Loucy (cell line): ENCODE measurements at regions not wholly inside any gene's neighbourhood (a gene's known extent, or its start where the extent isn't known, plus 50 kb on each side); places are given as distances from the start of the nearest gene placed in this dataset.

Experiments used
- H2AFZ ChIP-seq: fragments of 200-600 bp; sonication (generic); 2 replicates; pipeline ENCODE4 v1.6.0; 2016; ENCODE audit warnings: antibody characterized with exemption, mild to moderate bottlenecking, low read length, moderate library complexity
- H3F3A ChIP-seq: fragments of 200-600 bp; 2 replicates; pipeline ENCODE4 v1.6.0; 2016; ENCODE audit warnings: antibody characterized with exemption, low read depth, mild to moderate bottlenecking
- H3K27me3 ChIP-seq: fragments of 200-600 bp; sonication (generic); 2 replicates; pipeline ENCODE4 v1.6.1; 2014; ENCODE audit warnings: low read length, mild to moderate bottlenecking; ENCODE audit not compliant: insufficient read depth, poor library complexity, severe bottlenecking
- H3K36me3 ChIP-seq: fragments of 200-600 bp; sonication (generic); 2 replicates; pipeline ENCODE4 v1.6.1; 2016; ENCODE audit warnings: low read length; ENCODE audit not compliant: insufficient read depth
- H3K4me1 ChIP-seq: fragments of 200-600 bp; sonication (generic); 2 replicates; pipeline ENCODE4 v1.5.1; 2014; ENCODE audit warnings: low read length, mild to moderate bottlenecking; ENCODE audit not compliant: insufficient read depth, poor library complexity, severe bottlenecking
- H3K4me2 ChIP-seq: fragments of 200-600 bp; sonication (generic); 2 replicates; pipeline ENCODE4 v1.6.0; 2014; ENCODE audit warnings: antibody characterized with exemption, low read length, low read depth, mild to moderate bottlenecking; ENCODE audit not compliant: poor library complexity, severe bottlenecking
- H3K4me3 ChIP-seq: fragments of 200-600 bp; sonication (generic); 2 replicates; pipeline ENCODE4 v1.5.1; 2014; ENCODE audit warnings: low read length, mild to moderate bottlenecking, mixed read lengths; ENCODE audit not compliant: poor library complexity, severe bottlenecking
- H3K79me2 ChIP-seq: fragments of 200-600 bp; sonication (generic); 2 replicates; pipeline ENCODE4 v1.6.1; 2014; ENCODE audit warnings: low read length; ENCODE audit not compliant: insufficient read depth
- H3K9ac ChIP-seq: fragments of 200-600 bp; sonication (generic); 2 replicates; pipeline ENCODE4 v1.6.0; 2014; ENCODE audit warnings: mild to moderate bottlenecking, low read depth, low read length, moderate library complexity; ENCODE audit not compliant: poor library complexity, severe bottlenecking
- H3K9me2 ChIP-seq: fragments of 200-600 bp; sonication (generic); replicated peaks from 2 replicates; pipeline ENCODE4 v1.6.1; 2016; ENCODE audit warnings: low read depth, low read length, mixed read lengths
- H3K9me3 ChIP-seq: fragments of 200-600 bp; sonication (generic); 2 replicates; pipeline ENCODE4 v1.6.1; 2014; ENCODE audit warnings: mild to moderate bottlenecking, antibody characterized with exemption, low read length, low read depth; ENCODE audit not compliant: insufficient read depth
- H4K20me1 ChIP-seq: fragments of 200-600 bp; sonication (generic); 2 replicates; pipeline ENCODE4 v1.6.0; 2014; ENCODE audit warnings: antibody characterized with exemption, low read length, mild to moderate bottlenecking; ENCODE audit not compliant: insufficient read depth, poor library complexity, severe bottlenecking
- EZH2phosphoT487 ChIP-seq: fragments of 200-600 bp; IDR thresholded peaks from 2 replicates; pipeline ENCODE4 v1.6.1; 2018; ENCODE audit warnings: antibody characterized with exemption, mild to moderate bottlenecking, moderate library complexity, borderline replicate concordance
- TF ChIP-seq, protein P1 (sequence below): fragments of 200-600 bp; sonication (generic); conservative IDR thresholded peaks from 2 replicates; pipeline ENCODE4 v1.5.1; 2014; ENCODE audit warnings: mild to moderate bottlenecking, antibody characterized with exemption, low read length

DNA sequence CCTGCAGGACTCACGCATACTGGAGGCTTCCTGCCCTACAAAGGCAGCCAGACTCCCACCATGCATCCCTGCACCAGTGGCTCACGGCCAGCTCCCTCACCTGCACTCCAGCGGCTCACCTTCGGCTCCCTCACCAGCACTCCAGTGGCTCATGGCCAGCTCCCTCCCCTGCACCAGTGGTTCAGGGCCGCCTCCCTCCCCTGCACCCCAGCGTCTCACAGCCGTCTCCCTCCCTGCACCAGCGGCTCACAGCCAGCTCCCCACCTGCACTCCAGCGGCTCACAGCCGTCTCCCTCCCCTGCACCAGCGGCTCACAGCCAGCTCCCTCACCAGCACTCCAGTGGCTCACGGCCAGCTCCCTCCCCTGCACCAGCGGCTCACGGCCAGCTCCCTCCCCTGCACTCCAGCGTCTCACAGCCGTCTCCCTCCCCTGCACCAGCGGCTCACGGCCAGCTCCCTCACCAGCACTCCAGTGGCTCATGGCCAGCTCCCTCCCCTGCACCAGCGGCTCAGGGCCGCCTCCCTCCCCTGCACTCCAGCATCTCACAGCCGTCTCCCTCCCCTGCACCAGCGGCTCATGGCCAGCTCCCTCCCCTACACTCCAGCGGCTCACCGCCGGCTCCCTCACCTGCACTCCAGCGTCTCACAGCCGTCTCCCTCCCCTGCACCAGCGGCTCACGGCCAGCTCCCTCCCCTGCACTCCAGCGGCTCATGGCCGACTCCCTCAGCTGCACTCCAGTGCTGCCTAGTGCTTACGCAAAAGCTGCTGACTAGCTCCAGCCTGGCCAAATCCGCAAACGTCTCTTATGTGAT, 324.5 kb downstream of the NPHP4 start:
- Histone ChIP-seq H4K20me1 (no peaks in the 10 kb centered on the region), H3K36me3 (no peaks in the 10 kb centered on the region), H3K4me2 (no peak overlapping the region), H3K79me2 (no peaks in the 10 kb centered on the region), H2AFZ (no peak overlapping the region), H3K9me3 (peaks cover 3% of the 10 kb centered on the region; the same call in 1 of the 2 replicates), H3K27me3 (no peaks in the 10 kb centered on the region), H3K4me3 (no peak overlapping the region), H3K9ac (no peak overlapping the region), H3F3A (no peaks in the 10 kb centered on the region), H3K9me2 (no peaks in the 10 kb centered on the region), H3K4me1 (no peaks in the 10 kb centered on the region)
- TF ChIP-seq, protein P1, sequence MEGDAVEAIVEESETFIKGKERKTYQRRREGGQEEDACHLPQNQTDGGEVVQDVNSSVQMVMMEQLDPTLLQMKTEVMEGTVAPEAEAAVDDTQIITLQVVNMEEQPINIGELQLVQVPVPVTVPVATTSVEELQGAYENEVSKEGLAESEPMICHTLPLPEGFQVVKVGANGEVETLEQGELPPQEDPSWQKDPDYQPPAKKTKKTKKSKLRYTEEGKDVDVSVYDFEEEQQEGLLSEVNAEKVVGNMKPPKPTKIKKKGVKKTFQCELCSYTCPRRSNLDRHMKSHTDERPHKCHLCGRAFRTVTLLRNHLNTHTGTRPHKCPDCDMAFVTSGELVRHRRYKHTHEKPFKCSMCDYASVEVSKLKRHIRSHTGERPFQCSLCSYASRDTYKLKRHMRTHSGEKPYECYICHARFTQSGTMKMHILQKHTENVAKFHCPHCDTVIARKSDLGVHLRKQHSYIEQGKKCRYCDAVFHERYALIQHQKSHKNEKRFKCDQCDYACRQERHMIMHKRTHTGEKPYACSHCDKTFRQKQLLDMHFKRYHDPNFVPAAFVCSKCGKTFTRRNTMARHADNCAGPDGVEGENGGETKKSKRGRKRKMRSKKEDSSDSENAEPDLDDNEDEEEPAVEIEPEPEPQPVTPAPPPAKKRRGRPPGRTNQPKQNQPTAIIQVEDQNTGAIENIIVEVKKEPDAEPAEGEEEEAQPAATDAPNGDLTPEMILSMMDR = no peak
- TF ChIP-seq EZH2phosphoT487 = no peak

DNA sequence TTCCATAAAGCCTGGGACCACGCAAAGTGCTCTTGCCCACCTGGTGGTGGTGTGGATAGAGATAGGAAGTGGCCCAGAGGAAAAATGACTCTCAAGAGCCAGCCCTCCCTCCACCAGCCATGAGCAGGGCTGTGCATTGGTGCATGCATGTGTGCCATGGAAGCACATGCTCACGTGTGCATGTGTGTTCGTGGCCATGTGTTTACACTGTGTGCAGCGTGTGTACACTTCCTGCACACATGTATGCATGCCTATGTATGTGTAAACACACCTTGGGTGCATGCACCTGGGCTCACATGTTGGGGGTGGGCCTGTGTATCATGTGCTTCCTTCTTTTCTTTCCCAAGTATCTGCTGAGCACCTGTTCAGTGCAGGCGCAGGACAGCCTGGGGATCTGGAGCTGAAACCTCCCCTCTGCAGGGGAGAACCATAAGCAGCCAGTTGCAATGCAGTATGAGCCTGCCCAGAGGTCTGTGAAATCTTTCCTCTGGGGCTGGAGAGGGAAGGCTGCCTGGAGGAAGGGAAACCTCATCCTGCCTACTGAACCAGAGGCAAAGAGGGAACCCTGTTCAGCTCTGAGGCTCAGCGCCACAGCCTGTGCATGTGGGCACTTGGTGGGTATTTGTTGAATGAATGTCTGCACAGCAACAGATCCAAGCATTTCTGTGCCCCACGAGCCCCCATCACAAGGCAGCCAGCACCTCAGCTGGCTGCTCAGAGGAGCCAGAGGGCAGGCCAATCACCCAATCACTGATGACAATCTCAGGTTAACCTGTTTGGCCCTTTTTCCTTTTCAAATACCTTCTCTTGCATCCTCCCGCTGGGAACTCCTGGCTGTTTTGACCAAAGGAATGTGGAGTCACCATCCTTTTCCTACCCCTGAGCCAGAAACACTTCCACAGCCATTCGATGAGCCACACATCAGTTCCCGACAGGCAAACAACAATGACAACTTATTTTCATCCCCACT, 327.0 kb downstream of the NPHP4 start:
- Histone ChIP-seq H3K9me2 (no peaks in the 10 kb centered on the region), H3K9ac (no peak overlapping the region), H3K9me3 (peaks cover 3% of the 10 kb centered on the region; the same call in 1 of the 2 replicates), H4K20me1 (no peaks in the 10 kb centered on the region), H3K79me2 (no peaks in the 10 kb centered on the region), H3K4me2 (no peak overlapping the region), H3F3A (no peaks in the 10 kb centered on the region), H2AFZ (no peak overlapping the region), H3K4me1 (no peaks in the 10 kb centered on the region), H3K27me3 (no peaks in the 10 kb centered on the region), H3K4me3 (no peak overlapping the region), H3K36me3 (no peaks in the 10 kb centered on the region)
- TF ChIP-seq, protein P1 = no peak
- no peak for TF ChIP-seq EZH2phosphoT487

DNA sequence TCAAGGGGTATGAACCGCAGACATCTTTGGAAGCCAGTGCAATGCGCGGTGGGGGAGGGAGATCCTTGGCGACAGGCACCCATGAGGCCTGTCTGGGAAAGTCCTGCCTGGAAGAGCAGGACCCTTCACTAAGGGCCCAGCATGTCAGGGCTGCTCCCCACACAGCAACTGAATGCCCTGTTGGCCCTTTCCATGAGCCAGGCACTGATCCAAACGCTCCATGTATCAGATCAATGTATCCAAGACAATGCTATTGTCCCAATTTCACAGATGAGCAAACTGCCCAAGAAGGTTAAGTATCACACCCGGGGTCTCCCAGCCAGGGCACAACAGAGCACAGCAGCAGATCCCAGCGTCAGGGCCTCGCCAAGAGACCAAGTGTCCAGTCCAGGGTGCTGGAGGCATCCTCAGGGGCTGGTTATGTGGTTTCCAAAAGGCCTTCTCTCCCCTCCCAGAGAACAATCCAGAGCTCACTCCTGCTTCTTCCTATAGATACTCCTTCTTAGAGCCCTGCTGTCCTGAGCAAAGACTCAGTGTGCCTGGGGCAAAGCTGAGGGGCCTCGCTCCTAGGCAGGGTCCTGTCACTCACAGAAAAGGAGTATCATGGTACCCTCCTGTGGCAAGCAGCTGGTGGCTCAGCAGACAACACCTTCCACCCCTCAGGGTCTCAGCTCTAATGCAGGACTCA, 328.0 kb downstream of the NPHP4 start:
- no peak overlapping the region for H2AFZ ChIP-seq
- no peak overlapping the region for H3K4me2 ChIP-seq
- TF ChIP-seq, protein P1 = no peak
- no peak for TF ChIP-seq EZH2phosphoT487
- H3F3A ChIP-seq = no peaks in the 10 kb centered on the region
- H3K4me3 ChIP-seq = no peak overlapping the region
- H4K20me1 ChIP-seq = no peaks in the 10 kb centered on the region
- peaks cover 3% of the 10 kb centered on the region; the same call in 1 of the 2 replicates for H3K9me3 ChIP-seq
- H3K79me2 ChIP-seq = no peaks in the 10 kb centered on the region
- H3K9me2 ChIP-seq = no peaks in the 10 kb centered on the region
- H3K4me1 ChIP-seq = no peaks in the 10 kb centered on the region
- no peaks in the 10 kb centered on the region for H3K27me3 ChIP-seq
- H3K36me3 ChIP-seq = no peaks in the 10 kb centered on the region
- no peak overlapping the region for H3K9ac ChIP-seq
